ENCODE measurements at regions not wholly inside any gene's neighbourhood (a gene's known extent, or its start where the extent isn't known, plus 50 kb on each side); places are given as distances from the start of the nearest gene placed in this dataset.

DNA sequence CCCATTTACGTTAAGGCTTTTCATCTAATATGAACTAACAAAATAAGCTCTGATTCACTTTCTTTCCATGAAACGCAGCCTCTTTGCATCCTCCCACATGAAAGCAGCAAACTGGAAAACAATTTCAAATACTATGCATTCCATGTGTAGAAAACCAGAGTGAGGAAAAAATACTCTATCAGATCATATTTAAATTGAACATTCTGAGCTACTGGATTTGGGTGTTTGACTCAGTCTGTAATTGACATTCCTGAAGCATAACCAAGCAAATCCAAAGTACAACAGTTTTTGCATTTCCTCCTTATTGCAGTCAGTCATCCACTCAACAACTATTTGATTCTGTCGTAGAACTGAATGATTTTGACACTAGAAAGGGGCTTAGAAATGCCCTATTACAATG is 399.1 kb upstream of the NMUR2 start:
- Histone ChIP-seq H3K4me3 (replicated peaks; ENCODE audit: insufficient read depth, low read length) (no peak overlapping the region), H3K27ac (replicated peaks) (no peak overlapping the region), H3K27me3 (ENCODE audit: insufficient read depth, poor library complexity, severe bottlenecking) (no peaks in the 10 kb centered on the region)
- no peak for TF ChIP-seq POLR2AphosphoS5 (IDR thresholded peaks at IDR 0.05; ENCODE audit: low read depth)
- TF ChIP-seq, protein P1, sequence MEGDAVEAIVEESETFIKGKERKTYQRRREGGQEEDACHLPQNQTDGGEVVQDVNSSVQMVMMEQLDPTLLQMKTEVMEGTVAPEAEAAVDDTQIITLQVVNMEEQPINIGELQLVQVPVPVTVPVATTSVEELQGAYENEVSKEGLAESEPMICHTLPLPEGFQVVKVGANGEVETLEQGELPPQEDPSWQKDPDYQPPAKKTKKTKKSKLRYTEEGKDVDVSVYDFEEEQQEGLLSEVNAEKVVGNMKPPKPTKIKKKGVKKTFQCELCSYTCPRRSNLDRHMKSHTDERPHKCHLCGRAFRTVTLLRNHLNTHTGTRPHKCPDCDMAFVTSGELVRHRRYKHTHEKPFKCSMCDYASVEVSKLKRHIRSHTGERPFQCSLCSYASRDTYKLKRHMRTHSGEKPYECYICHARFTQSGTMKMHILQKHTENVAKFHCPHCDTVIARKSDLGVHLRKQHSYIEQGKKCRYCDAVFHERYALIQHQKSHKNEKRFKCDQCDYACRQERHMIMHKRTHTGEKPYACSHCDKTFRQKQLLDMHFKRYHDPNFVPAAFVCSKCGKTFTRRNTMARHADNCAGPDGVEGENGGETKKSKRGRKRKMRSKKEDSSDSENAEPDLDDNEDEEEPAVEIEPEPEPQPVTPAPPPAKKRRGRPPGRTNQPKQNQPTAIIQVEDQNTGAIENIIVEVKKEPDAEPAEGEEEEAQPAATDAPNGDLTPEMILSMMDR (IDR thresholded peaks at IDR 0.05; ENCODE audit: insufficient read depth, low read length), result no peak
- TF ChIP-seq SPI1 (IDR thresholded peaks at IDR 0.05; ENCODE audit: borderline replicate concordance, low read depth), result no peak
- TF ChIP-seq, protein P2, sequence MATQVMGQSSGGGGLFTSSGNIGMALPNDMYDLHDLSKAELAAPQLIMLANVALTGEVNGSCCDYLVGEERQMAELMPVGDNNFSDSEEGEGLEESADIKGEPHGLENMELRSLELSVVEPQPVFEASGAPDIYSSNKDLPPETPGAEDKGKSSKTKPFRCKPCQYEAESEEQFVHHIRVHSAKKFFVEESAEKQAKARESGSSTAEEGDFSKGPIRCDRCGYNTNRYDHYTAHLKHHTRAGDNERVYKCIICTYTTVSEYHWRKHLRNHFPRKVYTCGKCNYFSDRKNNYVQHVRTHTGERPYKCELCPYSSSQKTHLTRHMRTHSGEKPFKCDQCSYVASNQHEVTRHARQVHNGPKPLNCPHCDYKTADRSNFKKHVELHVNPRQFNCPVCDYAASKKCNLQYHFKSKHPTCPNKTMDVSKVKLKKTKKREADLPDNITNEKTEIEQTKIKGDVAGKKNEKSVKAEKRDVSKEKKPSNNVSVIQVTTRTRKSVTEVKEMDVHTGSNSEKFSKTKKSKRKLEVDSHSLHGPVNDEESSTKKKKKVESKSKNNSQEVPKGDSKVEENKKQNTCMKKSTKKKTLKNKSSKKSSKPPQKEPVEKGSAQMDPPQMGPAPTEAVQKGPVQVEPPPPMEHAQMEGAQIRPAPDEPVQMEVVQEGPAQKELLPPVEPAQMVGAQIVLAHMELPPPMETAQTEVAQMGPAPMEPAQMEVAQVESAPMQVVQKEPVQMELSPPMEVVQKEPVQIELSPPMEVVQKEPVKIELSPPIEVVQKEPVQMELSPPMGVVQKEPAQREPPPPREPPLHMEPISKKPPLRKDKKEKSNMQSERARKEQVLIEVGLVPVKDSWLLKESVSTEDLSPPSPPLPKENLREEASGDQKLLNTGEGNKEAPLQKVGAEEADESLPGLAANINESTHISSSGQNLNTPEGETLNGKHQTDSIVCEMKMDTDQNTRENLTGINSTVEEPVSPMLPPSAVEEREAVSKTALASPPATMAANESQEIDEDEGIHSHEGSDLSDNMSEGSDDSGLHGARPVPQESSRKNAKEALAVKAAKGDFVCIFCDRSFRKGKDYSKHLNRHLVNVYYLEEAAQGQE (IDR thresholded peaks at IDR 0.05; ENCODE audit: insufficient replicate concordance, low read depth), result no peak
- TF ChIP-seq GABPA (IDR thresholded peaks at IDR 0.05; ENCODE audit: low read depth), result no peak
- no peak for DNase-seq (ENCODE audit: low read depth in 1 of 2, low spot score in 1 of 2)

DNA sequence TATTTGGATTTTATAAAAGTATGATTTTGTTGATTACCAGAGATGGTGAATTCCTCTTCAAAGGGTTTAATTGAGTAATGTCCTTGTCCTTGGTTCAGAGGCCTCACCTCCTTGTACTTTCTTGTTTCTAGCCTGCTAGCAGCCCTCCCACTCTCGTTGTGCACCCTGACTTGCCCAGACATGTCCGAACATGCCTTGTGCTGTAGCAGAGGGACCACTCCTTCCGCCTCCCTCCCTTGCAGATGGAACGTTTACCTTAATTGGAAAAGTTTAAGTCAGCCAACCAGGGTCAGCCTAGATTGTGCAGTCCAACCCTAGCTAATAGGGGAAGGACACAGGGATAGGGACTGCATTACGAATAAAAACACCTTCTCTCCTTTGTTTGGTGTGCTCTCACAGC is 406.9 kb upstream of the NMUR2 start:
- Histone ChIP-seq H3K27ac (replicated peaks) (no peak overlapping the region), H3K4me3 (replicated peaks; ENCODE audit: insufficient read depth, low read length) (no peak overlapping the region), H3K27me3 (ENCODE audit: insufficient read depth, poor library complexity, severe bottlenecking) (no peaks in the 10 kb centered on the region)
- no peak for TF ChIP-seq POLR2AphosphoS5 (IDR thresholded peaks at IDR 0.05; ENCODE audit: low read depth)
- TF ChIP-seq SPI1 (IDR thresholded peaks at IDR 0.05; ENCODE audit: borderline replicate concordance, low read depth), result no peak
- no peak for TF ChIP-seq GABPA (IDR thresholded peaks at IDR 0.05; ENCODE audit: low read depth)
- TF ChIP-seq, protein P2 (IDR thresholded peaks at IDR 0.05; ENCODE audit: insufficient replicate concordance, low read depth), result no peak
- TF ChIP-seq, protein P1 (IDR thresholded peaks at IDR 0.05; ENCODE audit: insufficient read depth, low read length), result no peak
- no peak for DNase-seq (ENCODE audit: low read depth in 1 of 2, low spot score in 1 of 2)

DNA sequence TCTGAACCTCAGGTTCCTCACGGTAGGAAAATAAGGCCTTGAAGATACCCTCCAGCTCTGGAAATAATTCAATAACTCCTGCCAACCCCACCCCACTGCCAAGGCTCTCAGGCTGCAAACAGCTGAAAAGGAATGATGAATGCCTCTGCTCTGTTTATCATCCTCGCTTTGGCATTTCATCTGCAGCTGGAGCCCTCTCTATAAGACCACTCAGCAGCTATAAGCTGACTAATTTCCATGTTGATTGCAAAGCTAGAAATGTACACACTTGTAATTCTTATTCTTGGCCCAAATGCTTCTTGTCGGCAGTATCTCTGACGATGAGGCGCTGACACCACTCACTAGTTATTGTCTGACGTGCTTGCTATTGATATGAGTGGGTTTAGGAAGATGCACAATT is 408.4 kb upstream of the NMUR2 start:
- H3K27me3 ChIP-seq (ENCODE audit: insufficient read depth, poor library complexity, severe bottlenecking), result no peaks in the 10 kb centered on the region
- DNase-seq (ENCODE audit: low read depth in 1 of 2, low spot score in 1 of 2), result no peak
- no peak overlapping the region for H3K4me3 ChIP-seq (replicated peaks; ENCODE audit: insufficient read depth, low read length)
- H3K27ac ChIP-seq (replicated peaks), result no peak overlapping the region
- TF ChIP-seq SPI1 (IDR thresholded peaks at IDR 0.05; ENCODE audit: borderline replicate concordance, low read depth), result no peak
- TF ChIP-seq POLR2AphosphoS5 (IDR thresholded peaks at IDR 0.05; ENCODE audit: low read depth), result no peak
- TF ChIP-seq GABPA (IDR thresholded peaks at IDR 0.05; ENCODE audit: low read depth), result no peak
- TF ChIP-seq, protein P1 (IDR thresholded peaks at IDR 0.05; ENCODE audit: insufficient read depth, low read length), result no peak
- TF ChIP-seq, protein P2 (IDR thresholded peaks at IDR 0.05; ENCODE audit: insufficient replicate concordance, low read depth), result no peak
